HFF-Myc (cell line): ENCODE measurements at regions not wholly inside any gene's neighbourhood (a gene's known extent, or its start where the extent isn't known, plus 50 kb on each side); places are given as distances from the start of the nearest gene placed in this dataset.

Experiments
- DNase-seq: peaks from one replicate; pipeline ENCODE4 v3.0.0-alpha.2; 2011; ENCODE audit warnings: low read depth; ENCODE audit errors: extremely low read depth
- H3K4me3 ChIP-seq: replicated peaks from 2 replicates; pipeline ENCODE4 v1.5.1; 2011; ENCODE audit warnings: low read depth, mild to moderate bottlenecking, control low read depth, low read length
- CTCF ChIP-seq: IDR thresholded peaks from 2 replicates; pipeline ENCODE4 v1.5.1; 2012; ENCODE audit warnings: mild to moderate bottlenecking, low read depth, low read length, control low read depth; ENCODE audit errors: missing control alignments

DNA sequence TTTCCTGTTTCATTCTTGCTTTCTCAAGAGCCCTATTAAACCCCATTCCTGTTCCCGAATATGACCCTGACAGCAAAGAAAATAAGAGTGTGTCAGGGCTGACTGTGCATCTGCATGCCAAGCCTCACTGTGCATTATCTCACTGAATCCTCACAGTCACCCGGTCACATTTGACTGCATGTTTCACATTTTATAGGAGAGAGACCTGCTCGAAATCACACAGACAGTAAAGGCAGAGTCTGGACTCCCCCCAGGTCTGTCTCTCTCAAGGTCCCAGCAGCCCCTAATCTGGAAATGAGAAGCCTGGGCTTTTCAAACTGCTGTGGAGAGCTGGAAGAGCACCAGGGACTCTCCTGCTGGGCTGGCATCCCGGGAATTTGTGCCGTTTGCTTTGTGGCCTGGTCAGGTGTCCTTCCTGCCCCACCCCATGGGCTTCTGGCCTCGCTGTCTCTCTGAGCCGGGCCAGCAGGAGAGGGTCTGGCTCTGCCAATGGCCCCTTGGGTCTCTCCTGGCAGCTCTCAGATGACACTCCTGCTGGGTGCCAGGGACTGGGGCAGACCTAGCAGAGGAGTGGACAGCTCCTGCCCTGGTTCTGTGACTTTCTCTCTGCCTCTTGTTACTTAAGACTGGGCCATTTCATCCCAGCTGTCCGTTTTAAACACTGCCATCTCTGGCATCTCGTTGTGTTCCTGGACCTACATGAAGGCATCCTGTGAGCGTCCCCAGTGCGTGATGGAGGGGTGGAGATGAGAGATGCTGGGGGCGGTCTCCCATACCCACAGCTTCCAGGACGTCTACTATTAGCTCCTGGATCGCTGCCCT lies 173.6 kb downstream of the ARHGAP12 start:
- no peak for DNase-seq
- no peak overlapping the region for H3K4me3 ChIP-seq
- TF ChIP-seq CTCF = no peak

DNA sequence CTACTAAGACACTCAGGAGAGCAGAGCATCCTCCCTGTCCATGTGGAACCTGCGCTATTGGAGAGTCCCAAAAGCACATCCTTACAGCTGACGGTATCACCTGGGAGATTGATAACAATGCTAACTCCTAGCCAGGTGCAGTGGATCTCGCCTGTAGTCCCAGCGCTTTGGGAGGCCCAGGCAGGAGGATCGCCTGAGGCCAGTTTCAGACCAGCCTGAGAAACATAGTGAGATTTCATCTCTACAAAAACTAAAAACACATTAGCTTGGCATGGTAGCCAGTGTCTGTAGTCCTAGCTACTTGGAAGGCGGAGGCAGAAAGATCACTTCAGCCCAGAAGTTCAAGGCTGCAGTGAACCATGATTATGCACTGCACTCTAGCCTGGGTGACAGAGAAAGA lies 174.9 kb downstream of the ARHGAP12 start:
- no peak overlapping the region for H3K4me3 ChIP-seq
- no peak for DNase-seq
- no peak for TF ChIP-seq CTCF

GRCh38 chr10:31752170-31752569 lies 176.5 kb downstream of the ARHGAP12 start:
- no peak overlapping the region for H3K4me3 ChIP-seq
- DNase-seq = no peak
- TF ChIP-seq CTCF = no peak

- TF ChIP-seq CTCF = no peak
- no peak for DNase-seq
- no peak overlapping the region for H3K4me3 ChIP-seq
Measured at GRCh38 chr10:31751738-31752080, 176.9 kb downstream of the ARHGAP12 start.

- H3K4me3 ChIP-seq = no peak overlapping the region
- no peak for DNase-seq
- no peak for TF ChIP-seq CTCF
Measured at GRCh38 chr10:31751051-31751737, 177.4 kb downstream of the ARHGAP12 start.

DNA sequence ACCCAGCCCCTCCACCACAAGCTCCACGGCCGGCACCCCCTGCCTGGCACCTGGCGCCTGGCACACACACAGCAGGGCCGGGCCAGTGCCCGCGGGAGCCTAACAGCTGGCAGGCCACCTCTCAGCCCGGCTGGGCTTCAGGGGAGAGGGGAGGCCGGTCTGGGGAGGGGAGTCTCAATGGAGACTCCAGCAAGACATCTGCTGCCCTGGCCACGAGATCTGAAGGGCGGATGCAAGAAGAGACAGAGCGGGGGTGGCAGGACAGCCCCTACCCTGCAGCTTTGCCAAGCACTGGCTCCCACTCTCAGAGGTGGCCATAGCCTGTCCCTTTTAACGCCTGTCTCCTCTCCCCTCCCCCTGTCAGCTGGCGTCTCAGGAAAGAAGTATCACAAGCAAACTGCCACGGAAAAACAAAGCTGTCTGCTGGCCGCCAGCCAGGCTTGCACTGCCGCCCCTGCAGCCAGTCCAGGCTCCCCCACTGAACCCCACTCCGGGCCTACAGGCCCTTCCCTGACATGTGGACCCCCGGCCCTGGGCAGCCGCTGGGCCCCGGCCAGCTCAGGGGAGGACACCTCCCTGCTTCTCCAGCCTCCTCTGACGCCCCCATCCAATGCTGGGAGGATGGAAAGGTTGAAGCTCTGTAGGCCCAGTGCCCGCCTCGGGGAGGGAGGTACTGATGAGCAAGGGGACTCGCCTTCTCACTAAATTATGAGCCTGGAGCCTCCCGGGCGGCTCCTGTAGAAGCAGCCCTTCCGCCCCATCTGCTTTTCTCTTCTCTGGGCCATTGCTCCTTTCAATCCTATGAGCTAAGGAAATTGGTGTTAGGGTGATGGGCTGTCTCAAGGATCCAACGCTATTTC lies 178.4 kb downstream of the ARHGAP12 start:
- H3K4me3 ChIP-seq = no peak overlapping the region
- TF ChIP-seq CTCF = no peak
- DNase-seq = no peak
